GM18511 (cell line): ENCODE measurements at regions not wholly inside any gene's neighbourhood (a gene's known extent, or its start where the extent isn't known, plus 50 kb on each side); places are given as distances from the start of the nearest gene placed in this dataset.
"Not testable (repeated sequence)": the region's sequence is repeated elsewhere in the genome, so short reads cannot be mapped to it uniquely, and the experiment has no call there.

Experiments
- ATAC-seq: cut with Tn5 transposase; IDR thresholded peaks from one replicate; pipeline ENCODE4 v1.9.1; 2021; ENCODE audit warnings: mild to moderate bottlenecking, moderate library complexity; ENCODE audit not compliant: unreplicated experiment

DNA sequence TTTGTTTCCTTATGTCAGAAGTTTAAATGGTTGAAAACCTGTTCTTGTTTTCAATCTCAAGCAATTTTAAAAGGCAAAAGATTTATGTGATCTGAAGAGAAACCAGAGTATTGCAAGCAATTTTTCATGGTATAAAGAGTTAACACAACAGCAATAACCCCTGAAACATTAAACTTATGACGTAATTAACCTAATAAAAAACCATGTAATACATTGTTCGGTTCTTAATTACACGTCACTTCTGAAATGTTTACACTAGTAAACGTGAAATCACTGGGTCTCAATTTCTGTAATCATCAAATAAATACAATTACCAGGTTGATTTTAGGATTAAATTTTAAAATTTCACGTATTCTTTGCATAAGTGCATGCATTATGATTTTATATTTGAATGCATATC, 914.5 kb downstream of the NLGN4X start:
- no peak for ATAC-seq

DNA sequence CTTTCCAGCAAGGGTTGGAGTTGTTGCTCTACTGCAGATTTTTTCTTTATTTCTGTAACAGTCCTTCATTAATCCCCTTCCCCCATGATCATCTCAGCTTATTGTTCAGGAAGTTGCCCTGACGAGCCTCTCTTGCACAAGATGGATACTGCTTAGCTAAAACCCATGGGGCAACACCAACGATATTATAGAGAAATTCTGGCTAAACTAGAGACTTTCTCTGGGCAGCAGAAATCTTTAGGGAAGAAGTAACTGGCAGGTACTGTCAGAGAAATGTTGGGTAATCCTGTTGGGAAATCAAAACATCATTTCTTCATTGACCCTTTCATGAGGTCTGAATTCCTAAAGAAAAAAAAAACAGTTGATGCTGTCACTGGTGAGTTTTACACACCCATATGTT, 921.3 kb downstream of the NLGN4X start:
- ATAC-seq = no peak

DNA sequence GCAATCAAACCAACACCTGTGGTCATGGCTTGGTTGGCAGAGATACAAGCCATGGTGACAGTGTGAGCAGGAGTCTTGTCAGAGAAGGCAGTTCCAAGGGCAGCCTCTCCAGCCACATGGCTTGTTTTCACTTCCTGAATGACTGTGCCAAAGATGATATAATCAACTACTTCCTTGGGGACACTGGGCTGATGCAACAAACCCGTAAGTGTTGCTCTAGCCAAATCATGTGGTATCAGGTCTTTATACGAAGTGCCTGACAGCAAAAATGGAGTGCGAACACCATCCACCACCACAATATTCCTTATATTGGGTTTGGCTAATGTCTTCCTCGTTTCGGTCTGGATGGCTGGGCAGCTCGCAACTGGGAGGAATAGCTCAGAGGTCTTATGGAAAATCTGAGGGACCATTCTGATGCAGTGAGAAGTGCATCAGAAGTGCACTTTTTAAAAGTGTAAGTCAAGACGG, 922.0 kb downstream of the NLGN4X start:
- no peak for ATAC-seq

DNA sequence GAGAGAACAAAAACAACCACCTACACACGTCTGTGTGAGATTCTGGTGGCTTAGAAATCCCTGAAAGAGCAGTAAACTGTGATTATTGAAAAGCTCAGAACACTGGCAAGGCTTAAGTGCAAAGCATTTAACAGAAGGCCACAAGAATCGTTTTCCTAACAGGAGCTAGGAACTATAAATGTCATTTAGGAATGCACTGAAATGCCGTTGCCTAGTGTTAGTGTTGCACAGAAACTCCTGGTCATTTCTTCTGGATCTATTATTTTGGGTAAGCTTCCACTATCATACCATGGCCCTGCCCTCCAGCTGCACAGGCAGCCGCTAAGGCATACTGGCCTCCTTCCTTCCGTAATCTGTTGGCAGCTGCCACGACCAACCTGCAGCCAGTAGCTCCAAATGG, 923.2 kb downstream of the NLGN4X start:
- ATAC-seq = no peak

DNA sequence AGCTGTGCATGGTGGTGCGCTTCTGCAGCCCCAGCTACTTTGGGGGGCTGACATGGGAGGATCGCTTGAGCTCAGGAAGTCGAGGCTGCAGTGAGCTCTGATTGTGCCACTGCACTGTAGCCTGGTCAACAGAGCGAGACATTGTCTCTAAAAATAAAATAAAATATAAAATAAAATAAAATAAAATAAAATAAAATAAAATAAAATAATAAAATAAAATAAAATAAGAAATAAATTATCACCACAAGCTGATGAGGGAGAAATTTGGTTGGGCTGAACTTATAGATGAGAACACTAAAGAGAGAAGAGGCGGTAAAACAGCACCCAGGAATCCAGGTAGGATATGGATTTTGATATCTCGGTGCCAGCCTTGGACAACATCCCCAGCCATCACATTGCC, 933.7 kb downstream of the NLGN4X start:
- ATAC-seq = no peak

DNA sequence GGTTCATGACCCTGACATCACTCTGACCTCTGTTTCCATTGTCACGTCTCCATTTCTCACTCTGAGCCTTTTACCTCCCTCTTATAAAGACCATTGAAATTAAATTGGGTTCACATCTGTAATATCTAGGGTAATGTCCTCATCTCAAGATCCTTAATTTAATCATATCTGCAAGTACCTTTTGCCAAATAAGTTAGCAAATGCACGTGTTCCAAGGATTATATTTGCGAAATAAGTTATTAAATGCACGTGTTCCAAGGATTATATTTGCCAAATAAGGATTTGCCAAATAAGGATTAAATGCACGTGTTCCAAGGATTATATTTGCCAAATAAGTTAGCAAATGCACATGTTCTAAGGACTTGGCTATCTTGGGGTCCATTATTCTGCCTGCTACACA, 938.0 kb downstream of the NLGN4X start:
- ATAC-seq = no peak

DNA sequence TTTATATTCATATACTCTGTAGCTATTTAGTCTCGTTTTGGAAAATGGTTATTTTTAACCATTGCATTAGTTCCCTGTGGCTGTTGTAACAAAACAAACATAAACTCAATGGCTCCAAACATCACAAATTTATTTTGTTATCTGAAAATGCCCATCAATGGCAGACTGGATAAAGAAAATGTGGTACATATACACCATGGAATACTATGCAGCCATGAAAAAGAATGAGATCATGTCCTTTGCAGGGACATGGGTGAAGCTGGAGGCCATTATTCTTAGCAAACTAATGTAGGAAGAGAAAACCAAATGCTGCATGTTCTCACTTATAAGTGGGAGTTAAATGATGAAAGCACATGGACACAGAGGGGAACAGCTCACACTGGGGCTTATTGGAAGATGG, 938.7 kb downstream of the NLGN4X start:
- not testable (repeated sequence) for ATAC-seq

DNA sequence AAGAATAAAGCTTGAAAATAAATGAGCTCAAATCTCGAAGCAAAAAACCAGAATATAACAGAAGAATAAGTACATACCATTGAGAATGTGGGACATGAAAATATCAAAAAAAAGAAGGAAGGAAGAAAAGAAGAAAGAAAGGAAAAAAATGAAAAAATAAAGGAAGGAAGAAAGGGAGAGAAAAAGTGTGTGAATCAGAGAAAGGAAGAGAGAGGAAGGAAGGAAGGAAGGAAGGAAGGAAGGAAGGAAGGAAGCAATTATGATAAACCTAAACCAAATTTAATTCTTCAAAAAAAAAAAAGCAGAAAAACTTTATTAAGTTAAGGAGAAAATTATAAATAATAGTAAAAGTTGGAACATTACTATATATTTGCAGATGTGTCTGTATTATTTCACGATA, 949.8 kb downstream of the NLGN4X start:
- no peak for ATAC-seq

DNA sequence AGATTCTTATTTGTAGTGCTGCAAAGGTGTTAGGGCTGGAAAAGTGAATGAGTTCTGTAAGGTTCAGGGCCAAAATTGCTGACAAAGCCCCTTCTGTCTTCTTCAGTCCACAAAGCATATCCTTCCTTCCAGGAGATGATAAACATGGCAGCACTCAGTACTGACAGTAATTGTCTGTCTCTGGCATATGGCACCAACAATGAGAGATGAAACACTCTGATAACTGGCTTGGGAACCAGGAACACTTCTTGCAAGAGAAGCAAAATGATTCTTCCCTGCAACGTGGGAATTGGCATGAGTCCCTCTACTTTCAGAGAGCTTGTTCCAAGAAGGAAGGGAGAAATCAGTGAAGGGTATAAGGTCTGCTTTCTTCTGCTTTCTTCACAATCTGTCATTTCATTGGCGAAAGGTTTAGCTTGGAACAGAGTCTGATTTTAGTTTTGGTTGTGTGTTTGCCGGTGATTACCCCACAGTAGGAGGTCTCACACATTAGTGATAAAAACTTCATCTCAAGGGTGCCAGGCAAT, 963.3 kb downstream of the NLGN4X start:
- no peak for ATAC-seq

DNA sequence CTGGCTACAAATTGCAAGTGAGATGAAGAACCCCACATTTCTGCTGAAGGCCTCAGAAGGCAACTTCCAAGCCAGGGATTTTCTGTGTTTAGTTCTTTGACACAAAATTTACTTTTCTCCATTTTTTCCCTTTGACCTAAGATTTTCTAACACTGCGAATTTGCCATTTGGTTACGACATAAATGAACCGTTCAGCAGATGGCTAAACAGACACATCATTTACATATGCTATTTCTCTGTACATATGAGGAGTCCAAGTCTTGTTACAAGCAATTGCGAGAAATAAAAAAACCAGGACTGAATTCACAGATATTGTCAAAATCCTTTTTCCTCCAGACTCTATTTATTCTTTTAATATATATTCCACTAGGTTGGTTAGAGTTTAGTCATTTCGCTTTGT, 978.6 kb downstream of the NLGN4X start:
- no peak for ATAC-seq

DNA sequence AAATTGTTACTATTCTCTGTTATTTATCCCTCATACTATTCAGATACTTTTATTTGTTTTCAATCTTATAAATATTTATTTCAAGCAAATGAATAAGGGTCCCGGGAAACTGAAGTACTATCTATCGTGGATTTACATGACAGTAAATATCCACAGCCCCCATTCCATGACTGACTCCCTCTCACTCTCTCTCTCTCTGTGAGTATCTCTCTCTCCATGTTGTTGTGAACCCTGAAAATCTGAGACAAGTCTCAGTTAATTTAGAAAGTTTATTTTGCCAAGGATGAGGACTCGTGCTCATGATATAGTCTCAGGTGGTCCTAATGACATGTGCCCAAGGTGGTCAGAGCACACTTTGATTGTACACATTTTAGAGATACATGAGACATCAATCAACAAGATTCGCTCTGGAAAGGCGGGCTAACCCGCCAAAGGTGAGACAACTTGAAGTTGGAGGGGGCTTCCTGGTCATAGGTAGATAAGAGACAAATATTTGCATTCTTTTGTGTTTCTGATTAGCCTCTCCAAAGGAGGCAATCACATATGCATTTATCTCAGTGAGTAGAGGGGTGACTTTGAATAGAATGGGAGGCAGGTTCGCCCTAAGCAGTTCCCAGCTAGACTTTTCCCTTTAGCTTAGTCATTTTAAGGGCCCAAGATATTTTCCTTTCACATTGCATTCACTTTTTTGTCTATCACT, 986.4 kb downstream of the NLGN4X start:
- no peak for ATAC-seq

DNA sequence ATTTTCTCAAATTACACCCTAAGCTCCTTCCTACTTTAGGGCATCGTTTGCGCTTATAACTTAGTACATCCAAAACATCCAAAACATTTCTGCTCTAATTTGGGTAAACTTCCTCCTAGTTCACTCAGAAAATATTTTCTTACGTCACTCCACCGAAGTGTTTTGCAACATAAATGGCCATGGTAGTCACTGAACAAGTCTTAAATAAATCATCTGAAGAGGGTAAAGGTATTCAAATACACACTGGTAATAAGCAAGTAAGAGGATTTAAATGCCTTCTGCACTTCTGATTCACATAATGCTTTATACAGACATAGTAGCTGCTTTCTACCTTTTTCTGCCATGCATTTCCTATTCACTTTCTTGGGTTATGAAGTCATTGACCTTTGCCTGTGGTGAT, 991.9 kb downstream of the NLGN4X start:
- no peak for ATAC-seq

DNA sequence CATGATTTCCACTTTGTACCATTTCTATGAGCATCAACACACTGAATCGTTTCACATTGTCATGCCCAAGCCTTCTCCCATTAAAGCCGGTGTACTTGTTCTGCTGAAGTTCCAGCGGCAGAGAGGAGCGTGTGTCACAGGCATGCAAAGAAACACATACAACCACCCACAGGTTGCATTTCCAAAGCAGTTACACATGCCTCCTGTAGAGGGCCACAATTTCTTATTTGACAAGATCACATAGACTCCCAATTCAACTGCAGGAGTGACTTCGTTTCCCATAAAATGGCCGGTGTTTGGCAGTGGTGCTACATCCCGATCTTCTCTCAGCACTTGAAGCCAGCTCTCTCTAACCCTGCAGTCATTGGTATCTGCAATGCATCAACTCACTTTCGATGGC, 992.6 kb downstream of the NLGN4X start:
- ATAC-seq = no peak

DNA sequence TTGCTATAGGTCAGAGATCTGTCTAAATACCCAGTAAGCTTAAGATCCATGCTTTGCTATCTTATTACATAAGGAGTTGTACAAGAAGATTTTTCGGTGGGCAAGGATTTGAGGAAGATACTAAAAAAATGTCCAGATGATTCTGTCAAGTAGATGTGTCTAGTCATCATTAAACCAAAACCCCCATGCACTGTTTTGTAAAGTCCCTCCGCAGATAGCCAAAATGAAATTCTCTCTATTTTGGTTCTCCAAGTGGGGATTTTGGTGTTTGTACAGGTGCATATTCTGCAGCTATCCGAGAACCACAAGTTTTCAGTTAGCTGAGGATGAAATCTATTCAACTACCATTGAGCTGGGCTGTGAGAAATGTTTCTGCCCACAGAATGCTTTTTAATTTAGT, 994.8 kb downstream of the NLGN4X start:
- ATAC-seq = no peak

DNA sequence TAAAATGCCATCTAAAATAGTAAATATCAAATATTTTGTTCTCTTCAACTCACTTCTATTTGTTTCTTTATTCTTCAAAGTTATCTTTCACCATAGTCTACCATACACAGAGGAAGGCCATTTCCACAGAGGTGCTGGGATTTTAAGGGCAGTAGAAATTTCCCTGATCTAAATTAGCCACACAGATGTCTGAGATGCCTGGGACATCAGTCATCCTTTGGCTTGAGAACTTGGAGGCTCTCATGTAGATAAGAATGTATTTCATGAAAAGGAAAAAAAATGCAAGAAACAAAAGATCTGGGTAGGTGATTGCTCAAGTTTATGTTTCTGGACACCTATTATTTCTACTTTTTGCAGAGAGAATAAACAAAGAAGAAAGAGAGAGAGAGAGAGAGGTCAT, 1008.2 kb downstream of the NLGN4X start:
- ATAC-seq = no peak

DNA sequence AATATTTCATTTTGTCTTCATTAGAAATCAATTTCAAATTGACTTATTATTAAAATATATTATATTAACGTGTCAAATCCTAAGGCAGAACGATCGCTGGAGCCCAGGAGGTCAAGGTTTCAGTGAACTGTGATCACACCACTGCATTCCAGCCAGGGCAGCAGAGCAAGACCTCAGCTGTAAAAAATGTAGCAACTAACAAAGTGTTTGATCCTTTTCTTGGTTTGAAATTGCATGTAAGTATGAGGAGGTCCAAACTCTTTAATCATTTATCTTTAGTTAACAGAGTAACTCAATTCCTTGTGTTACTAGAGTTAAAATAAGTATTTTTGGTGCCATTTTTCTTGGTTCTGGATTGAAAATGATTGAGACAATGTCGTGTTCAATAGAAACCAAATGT, 1033.9 kb downstream of the NLGN4X start:
- ATAC-seq = no peak

DNA sequence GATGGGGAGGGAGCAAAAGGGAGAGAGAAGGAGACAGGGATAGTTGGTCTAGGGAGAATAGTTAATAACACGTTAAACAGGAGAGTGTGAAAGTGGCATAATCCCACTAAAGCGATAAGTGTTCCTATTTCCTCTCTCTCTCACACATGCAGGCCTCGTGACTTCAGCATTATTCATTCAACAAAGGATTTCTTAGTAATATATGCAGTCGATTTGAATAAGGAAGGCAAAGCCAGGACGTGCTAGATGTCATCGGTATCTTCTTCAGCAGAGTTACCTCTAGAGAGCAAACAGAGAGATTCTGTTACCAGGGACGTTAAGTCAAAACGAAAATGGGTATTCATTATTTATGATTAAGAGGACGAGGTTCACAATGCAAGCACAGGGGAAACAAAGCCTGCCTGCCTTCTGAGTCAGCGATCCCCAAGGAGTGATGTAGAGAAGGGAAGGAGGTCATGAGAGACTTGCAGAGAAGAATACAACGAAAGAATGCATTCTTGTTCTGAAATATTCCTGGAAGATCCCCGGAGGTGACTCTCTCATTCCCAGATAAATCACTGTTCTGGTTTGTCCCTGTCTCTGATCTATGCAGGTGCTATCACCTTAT, 1048.4 kb downstream of the NLGN4X start:
- ATAC-seq = no peak

DNA sequence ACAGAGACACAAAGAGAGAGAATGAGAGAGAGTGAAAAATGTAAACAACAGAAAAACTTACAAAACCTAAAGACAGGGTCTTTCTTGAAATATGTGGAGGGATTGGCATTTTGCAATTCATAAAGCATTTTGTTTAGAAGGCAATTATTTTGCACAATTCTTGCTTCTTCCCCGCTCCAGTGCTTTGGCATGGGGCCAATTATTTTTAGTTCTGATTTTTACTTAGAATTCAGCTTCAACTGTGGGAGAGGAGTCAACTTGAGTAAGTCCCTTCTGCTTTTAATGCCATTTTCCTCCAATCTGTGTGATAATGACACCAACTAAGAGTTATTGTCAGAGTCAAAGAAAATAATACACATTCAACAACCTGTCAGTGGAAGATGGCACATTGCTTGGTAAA, 1051.9 kb downstream of the NLGN4X start:
- no peak for ATAC-seq

DNA sequence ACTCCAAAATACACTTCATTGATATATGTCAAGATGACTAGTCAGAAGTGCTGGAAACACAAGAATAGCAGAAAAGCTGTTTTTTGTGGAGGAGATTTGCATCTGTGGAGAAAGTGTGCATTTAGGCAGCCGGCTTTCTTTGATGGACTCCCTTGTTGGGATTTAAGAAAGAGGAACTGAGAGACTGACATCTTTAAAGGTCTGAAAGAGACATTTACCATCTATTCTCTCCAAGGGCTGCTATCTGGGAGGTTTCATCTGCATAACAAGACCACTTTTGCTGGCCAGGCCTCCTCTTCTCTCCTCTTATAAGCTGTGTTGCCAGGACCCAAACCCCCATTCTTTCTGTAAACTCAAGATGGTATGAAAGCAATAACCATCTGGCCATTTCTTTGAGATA, 1065.0 kb downstream of the NLGN4X start:
- ATAC-seq = peak; percentile 58

DNA sequence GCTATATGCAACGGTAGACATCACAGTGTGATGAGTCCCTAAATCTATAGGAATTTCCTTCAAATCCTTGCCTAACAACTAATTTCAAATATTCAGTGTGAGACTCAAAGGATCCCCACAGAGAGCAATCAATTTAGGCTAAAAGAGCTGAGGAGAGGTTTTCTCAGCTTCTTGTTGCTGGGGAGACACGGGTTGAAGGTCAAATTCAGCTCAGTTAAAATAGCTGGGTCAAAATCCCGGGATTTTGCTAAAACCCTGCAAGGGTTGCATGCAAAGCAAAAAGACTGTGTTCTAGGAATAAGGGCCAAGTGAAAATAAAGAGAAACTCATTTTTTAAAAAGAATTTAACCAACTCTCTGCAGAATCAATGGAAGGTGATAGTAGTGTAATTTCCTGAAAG, 1073.4 kb downstream of the NLGN4X start:
- no peak for ATAC-seq

DNA sequence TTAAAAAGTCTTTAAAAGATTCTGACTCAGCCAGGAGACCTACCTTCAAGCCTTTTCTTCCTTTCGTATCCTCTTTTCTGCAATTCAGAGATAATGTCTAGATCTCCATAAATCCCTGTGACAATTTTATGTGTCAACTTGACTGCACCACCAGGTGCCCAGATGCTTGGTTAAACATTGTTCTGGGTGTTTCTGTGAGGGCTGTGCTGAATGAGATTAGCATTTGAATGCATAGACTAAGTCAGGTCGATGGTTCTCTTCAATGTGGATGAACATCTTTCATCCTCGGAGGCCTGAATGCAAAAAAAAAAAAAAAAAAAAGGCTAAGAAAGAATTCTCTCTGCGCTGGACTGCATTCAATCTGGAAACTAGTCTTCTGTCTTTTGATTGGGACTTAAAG, 1082.7 kb downstream of the NLGN4X start:
- ATAC-seq = no peak

DNA sequence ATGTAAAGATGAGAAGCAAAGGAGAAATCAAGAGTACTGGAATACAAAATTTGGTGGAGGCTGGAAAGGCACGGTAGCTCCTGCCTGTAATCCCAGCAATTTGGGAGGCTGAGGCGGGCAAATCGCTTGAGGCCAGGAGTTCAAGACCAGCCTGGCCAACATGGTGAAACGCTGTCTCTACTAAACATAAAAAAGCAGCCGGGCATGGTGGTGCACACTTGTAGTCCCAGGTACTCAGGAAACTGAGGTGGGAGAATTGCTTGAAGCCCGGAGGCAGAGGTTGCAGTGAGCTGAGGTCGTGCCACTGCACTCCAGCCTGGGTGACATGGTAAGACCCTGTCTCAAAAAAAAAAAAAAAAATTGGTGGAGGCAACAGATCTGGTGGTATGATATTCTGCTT, 1086.0 kb downstream of the NLGN4X start:
- ATAC-seq = no peak
